Activated CD8-positive, alpha-beta T cell treated with anti-CD3 and anti-CD28 coated beads for 36 hours (primary cell): ENCODE measurements at regions not wholly inside any gene's neighbourhood (a gene's known extent, or its start where the extent isn't known, plus 50 kb on each side); places are given as distances from the start of the nearest gene placed in this dataset.

Experiments used
- ATAC-seq: fragments of 200-7000 bp; cut with Tn5 transposase; one replicate; pipeline ENCODE4 v1.10.0; 2021; ENCODE audit warnings: mild to moderate bottlenecking, moderate library complexity
- CTCF ChIA-PET: fragments of 350-600 bp; sonication (Branson Sonifier 250); formaldehyde crosslinking; loops from one replicate; lab custom pipeline; 2021; ENCODE audit warnings: antibody characterized with exemption; lab: Charles Lee
- POLR2A ChIA-PET: fragments of 350-600 bp; sonication (Branson Sonifier 250); formaldehyde crosslinking; loops from one replicate; lab custom pipeline; 2021; ENCODE audit warnings: antibody characterized with exemption; lab: Charles Lee
- DNase-seq: peaks from one replicate; pipeline ENCODE4 v3.0.0-alpha.2; 2020
- H3K27ac Mint-ChIP-seq: one replicate; pipeline ENCODE4 v1.8.0; 2021; ENCODE audit warnings: mild to moderate bottlenecking, mixed read lengths
- H3K27me3 Mint-ChIP-seq: one replicate; pipeline ENCODE4 v1.8.0; 2021; ENCODE audit warnings: mixed read lengths
- H3K36me3 Mint-ChIP-seq: one replicate; pipeline ENCODE4 v1.8.0; 2021; ENCODE audit warnings: low read depth, mixed read lengths
- H3K4me1 Mint-ChIP-seq: one replicate; pipeline ENCODE4 v1.8.0; 2021; ENCODE audit warnings: low read depth, mixed read lengths
- H3K4me3 Mint-ChIP-seq: one replicate; pipeline ENCODE4 v1.8.0; 2021; ENCODE audit warnings: mild to moderate bottlenecking, moderate library complexity, mixed read lengths
- H3K9me3 Mint-ChIP-seq: one replicate; pipeline ENCODE4 v1.8.0; 2021; ENCODE audit warnings: mixed read lengths
- intact Hi-C: fragments of 100-400 bp; cut with micrococcal nuclease; formaldehyde crosslinking; loops from one replicate; pipeline ENCODE4 v1.10.0; 2022
- TF ChIP-seq, protein P1 (sequence below): fragments of 200-600 bp; IDR thresholded peaks from one replicate; pipeline ENCODE4 v1.8.0; 2022; ENCODE audit warnings: antibody characterized with exemption, mild to moderate bottlenecking

DNA sequence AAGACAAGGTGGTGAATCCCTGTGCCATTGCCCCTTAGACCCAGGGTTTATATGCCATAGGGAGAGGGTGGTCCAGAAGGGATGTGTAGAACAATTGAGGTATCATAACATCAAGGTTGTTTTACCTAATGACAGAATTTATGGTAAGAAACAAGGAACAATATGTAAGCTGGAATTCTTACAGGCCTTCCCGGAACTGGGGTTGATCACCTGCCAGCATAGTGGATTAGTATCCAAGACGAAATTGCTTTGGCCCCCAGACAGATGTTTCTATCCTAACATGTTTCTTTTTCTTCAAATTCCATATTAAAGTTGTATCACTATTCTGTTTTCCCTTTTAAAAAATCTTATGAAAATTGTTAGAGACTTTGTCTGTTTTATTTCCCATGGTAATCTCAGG, 343.8 kb upstream of the ANO3 start:
- ChIA-PET POLR2A (no interaction called here), CTCF (no interaction called here)
- intact Hi-C loops: no loop called here
- Mint-ChIP-seq H3K27ac (no peak overlapping the region), H3K27me3 (no peaks in the 10 kb centered on the region), H3K4me1 (no peaks in the 10 kb centered on the region), H3K36me3 (no peaks in the 10 kb centered on the region), H3K9me3 (peaks cover 6% of the 10 kb centered on the region), H3K4me3 (no peak overlapping the region)
- TF ChIP-seq, protein P1, sequence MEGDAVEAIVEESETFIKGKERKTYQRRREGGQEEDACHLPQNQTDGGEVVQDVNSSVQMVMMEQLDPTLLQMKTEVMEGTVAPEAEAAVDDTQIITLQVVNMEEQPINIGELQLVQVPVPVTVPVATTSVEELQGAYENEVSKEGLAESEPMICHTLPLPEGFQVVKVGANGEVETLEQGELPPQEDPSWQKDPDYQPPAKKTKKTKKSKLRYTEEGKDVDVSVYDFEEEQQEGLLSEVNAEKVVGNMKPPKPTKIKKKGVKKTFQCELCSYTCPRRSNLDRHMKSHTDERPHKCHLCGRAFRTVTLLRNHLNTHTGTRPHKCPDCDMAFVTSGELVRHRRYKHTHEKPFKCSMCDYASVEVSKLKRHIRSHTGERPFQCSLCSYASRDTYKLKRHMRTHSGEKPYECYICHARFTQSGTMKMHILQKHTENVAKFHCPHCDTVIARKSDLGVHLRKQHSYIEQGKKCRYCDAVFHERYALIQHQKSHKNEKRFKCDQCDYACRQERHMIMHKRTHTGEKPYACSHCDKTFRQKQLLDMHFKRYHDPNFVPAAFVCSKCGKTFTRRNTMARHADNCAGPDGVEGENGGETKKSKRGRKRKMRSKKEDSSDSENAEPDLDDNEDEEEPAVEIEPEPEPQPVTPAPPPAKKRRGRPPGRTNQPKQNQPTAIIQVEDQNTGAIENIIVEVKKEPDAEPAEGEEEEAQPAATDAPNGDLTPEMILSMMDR: no peak
- DNase-seq (no peak), ATAC-seq (no peak)

DNA sequence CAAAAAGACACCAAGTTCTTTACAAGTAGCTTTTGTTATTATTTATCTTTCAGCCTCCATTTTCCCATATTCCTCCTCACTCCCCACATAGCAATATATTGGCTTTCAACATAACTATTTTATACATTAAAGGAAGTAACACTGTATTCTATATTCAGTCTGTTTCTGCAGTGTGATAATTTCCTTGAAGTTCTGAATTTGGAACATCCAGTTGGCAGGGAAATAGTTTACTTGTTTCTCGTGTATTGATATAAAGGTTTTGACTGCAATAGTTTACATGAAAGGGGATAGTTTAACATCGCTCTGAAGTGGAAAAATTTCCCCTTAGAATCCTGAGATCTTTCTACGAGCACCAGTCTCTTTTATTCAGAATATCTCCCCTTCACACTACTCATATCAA, 341.5 kb upstream of the ANO3 start:
- no peaks in the 10 kb centered on the region for H3K27me3 Mint-ChIP-seq
- ATAC-seq: no peak
- intact Hi-C loops: no loop called here
- no peak for DNase-seq
- no peaks in the 10 kb centered on the region for H3K36me3 Mint-ChIP-seq
- TF ChIP-seq, protein P1: no peak
- no peak overlapping the region for H3K27ac Mint-ChIP-seq
- H3K9me3 Mint-ChIP-seq: peaks cover 10% of the 10 kb centered on the region
- CTCF ChIA-PET: interaction anchor here (0.6 kb wide), 1 partner anchor 26 kb away, joined by 3 read pairs; no protein-coding TSS in a partner anchor
- POLR2A ChIA-PET: no interaction called here
- no peaks in the 10 kb centered on the region for H3K4me1 Mint-ChIP-seq
- H3K4me3 Mint-ChIP-seq: no peak overlapping the region

DNA sequence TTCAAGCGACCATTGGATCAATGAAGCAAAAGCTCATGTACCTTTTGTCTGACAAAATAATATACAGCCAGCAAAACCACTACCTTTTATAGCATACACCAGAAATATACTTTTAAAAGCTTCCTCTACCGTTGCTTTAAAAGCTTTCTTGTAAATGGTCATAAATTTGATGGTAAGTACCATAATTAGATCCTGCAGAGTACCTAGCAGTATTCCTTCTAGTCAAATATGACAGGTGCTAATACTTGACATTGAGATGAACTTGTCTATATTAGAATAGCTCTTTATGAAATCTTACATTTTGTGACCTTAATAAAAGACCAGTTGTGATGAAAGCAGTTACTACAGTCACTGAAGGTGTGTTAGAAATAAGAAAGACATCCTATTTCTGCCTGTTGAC, 340.5 kb upstream of the ANO3 start:
- Mint-ChIP-seq H3K36me3 (no peaks in the 10 kb centered on the region), H3K27me3 (no peaks in the 10 kb centered on the region), H3K27ac (no peak overlapping the region), H3K9me3 (peaks cover 10% of the 10 kb centered on the region), H3K4me1 (no peaks in the 10 kb centered on the region), H3K4me3 (no peak overlapping the region)
- POLR2A ChIA-PET: no interaction called here
- DNase-seq (no peak), ATAC-seq (no peak)
- CTCF ChIA-PET: no interaction called here
- TF ChIP-seq, protein P1: no peak
- intact Hi-C loops: no loop called here

GRCh38 chr11:25992294-25992693, 339.6 kb upstream of the ANO3 start:
- no peak for ATAC-seq
- ChIA-PET CTCF (no interaction called here), POLR2A (no interaction called here)
- Mint-ChIP-seq H3K9me3 (peaks cover 10% of the 10 kb centered on the region), H3K27me3 (no peaks in the 10 kb centered on the region), H3K36me3 (no peaks in the 10 kb centered on the region), H3K4me3 (no peak overlapping the region), H3K4me1 (no peaks in the 10 kb centered on the region), H3K27ac (no peak overlapping the region)
- intact Hi-C loops: no loop called here
- TF ChIP-seq, protein P1: no peak
- DNase-seq: no peak

DNA sequence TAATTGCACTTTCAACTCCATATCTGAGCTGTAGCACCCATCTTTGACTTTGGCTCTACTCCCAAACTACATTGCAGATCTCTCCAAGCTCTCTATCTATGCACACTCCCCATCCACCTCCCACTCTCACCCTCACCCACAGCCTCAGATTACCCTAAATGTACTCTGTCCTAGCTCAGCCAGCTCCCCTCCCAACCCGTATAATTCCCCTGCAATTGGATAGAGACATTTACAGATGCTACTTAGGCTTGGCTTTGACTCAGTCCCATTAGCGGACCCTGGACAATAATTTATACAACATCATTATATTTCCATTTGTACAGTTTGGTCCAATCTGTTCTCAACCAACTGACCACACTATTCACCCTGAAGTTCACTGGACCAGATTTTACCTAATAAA, 338.9 kb upstream of the ANO3 start:
- Mint-ChIP-seq H3K4me3 (no peak overlapping the region), H3K27ac (no peak overlapping the region), H3K36me3 (no peaks in the 10 kb centered on the region), H3K9me3 (peaks cover 13% of the 10 kb centered on the region), H3K4me1 (no peaks in the 10 kb centered on the region), H3K27me3 (no peaks in the 10 kb centered on the region)
- ChIA-PET POLR2A (no interaction called here), CTCF (no interaction called here)
- no peak for DNase-seq
- ATAC-seq: no peak
- intact Hi-C loops: no loop called here
- TF ChIP-seq, protein P1: no peak
